Stimulated activated CD8-positive, alpha-beta memory T cell treated with anti-CD3 and anti-CD28 coated beads, Interleukin-15, amount 100 ng/mL, for 1 hour (primary cell): ENCODE measurements at regions not wholly inside any gene's neighbourhood (a gene's known extent, or its start where the extent isn't known, plus 50 kb on each side); places are given as distances from the start of the nearest gene placed in this dataset.
"Not testable (repeated sequence)": the region's sequence is repeated elsewhere in the genome, so short reads cannot be mapped to it uniquely, and the experiment has no call there.

Experiments
- DNase-seq: peaks from one replicate; pipeline ENCODE4 v3.0.0-alpha.2; 2020; ENCODE audit warnings: low read depth

GRCh38 chr11:116044941-116045340 lies 540.7 kb upstream of the CADM1 start:
- no peak for DNase-seq

- DNase-seq: no peak
Measured at GRCh38 chr11:116044520-116044919, 540.3 kb upstream of the CADM1 start.

- DNase-seq: no peak
Measured at GRCh38 chr11:116043857-116044256, 539.6 kb upstream of the CADM1 start.

GRCh38 chr11:116043059-116043458 lies 538.8 kb upstream of the CADM1 start:
- DNase-seq: not testable (repeated sequence)

- no peak for DNase-seq
Measured at GRCh38 chr11:116042146-116042545, 537.9 kb upstream of the CADM1 start.

GRCh38 chr11:116037861-116038260 lies 533.6 kb upstream of the CADM1 start:
- no peak for DNase-seq

GRCh38 chr11:116035977-116036376 lies 531.8 kb upstream of the CADM1 start:
- no peak for DNase-seq

GRCh38 chr11:116033931-116034553 lies 529.8 kb upstream of the CADM1 start:
- DNase-seq: no peak

- no peak for DNase-seq
Measured at GRCh38 chr11:116030697-116031331, 526.6 kb upstream of the CADM1 start.

- not testable (repeated sequence) for DNase-seq
Measured at GRCh38 chr11:116028506-116028905, 524.3 kb upstream of the CADM1 start.

- no peak for DNase-seq
Measured at GRCh38 chr11:115999437-115999836, 495.2 kb upstream of the CADM1 start.

GRCh38 chr11:115996808-115997188 lies 492.6 kb upstream of the CADM1 start:
- no peak for DNase-seq

- DNase-seq: no peak
Measured at GRCh38 chr11:115996125-115996807, 492.1 kb upstream of the CADM1 start.

GRCh38 chr11:115993590-115993989 lies 489.4 kb upstream of the CADM1 start:
- DNase-seq: no peak

- DNase-seq: no peak
Measured at GRCh38 chr11:115990004-115990447, 485.8 kb upstream of the CADM1 start.

- DNase-seq: no peak
Measured at GRCh38 chr11:115985896-115986295, 481.7 kb upstream of the CADM1 start.

- DNase-seq: no peak
Measured at GRCh38 chr11:115984228-115984627, 480.0 kb upstream of the CADM1 start.

GRCh38 chr11:115982666-115983065 lies 478.5 kb upstream of the CADM1 start:
- no peak for DNase-seq

- DNase-seq: no peak
Measured at GRCh38 chr11:115981814-115982471, 477.7 kb upstream of the CADM1 start.

GRCh38 chr11:115981104-115981481 lies 476.9 kb upstream of the CADM1 start:
- DNase-seq: no peak

GRCh38 chr11:115980337-115981103 lies 476.3 kb upstream of the CADM1 start:
- DNase-seq: no peak

- no peak for DNase-seq
Measured at GRCh38 chr11:115974703-115975102, 470.5 kb upstream of the CADM1 start.
